Epithelial cell of esophagus (primary cell): ENCODE measurements at regions not wholly inside any gene's neighbourhood (a gene's known extent, or its start where the extent isn't known, plus 50 kb on each side); places are given as distances from the start of the nearest gene placed in this dataset.
A peak's percentile ranks its signal among the peaks of the same experiment; 100 is the strongest.
"Not testable (repeated sequence)": the region's sequence is repeated elsewhere in the genome, so short reads cannot be mapped to it uniquely, and the experiment has no call there.

ENCODE experiments used
- DNase-seq: peaks from one replicate; pipeline ENCODE4 v3.0.0; 2010; ENCODE audit warnings: low read depth
- H3K4me3 ChIP-seq: 2 replicates; pipeline ENCODE4 v1.5.1; 2011; ENCODE audit warnings: mild to moderate bottlenecking, low read length, control low read depth
- CTCF ChIP-seq: IDR thresholded peaks from 2 replicates; pipeline ENCODE4 v1.5.1; 2011; ENCODE audit warnings: low read depth, mild to moderate bottlenecking, low read length, control low read depth, inconsistent platforms; ENCODE audit not compliant: insufficient read depth; ENCODE audit errors: missing control alignments

- no peak overlapping the region for H3K4me3 ChIP-seq
- DNase-seq: no peak
- peak; percentile 22 for TF ChIP-seq CTCF
Measured at GRCh38 chr4:103499094-103499493, 220.7 kb downstream of the TACR3 start.

- no peak overlapping the region for H3K4me3 ChIP-seq
- DNase-seq: peak; percentile 49
- no peak for TF ChIP-seq CTCF
Measured at GRCh38 chr4:103498161-103499070, 221.4 kb downstream of the TACR3 start.

- DNase-seq: no peak
- H3K4me3 ChIP-seq: no peak overlapping the region
- no peak for TF ChIP-seq CTCF
Measured at GRCh38 chr4:103497692-103498091, 222.1 kb downstream of the TACR3 start.

GRCh38 chr4:103496800-103497199 is 223.0 kb downstream of the TACR3 start:
- no peak overlapping the region for H3K4me3 ChIP-seq
- TF ChIP-seq CTCF: no peak
- DNase-seq: no peak

GRCh38 chr4:103493450-103494159 is 226.2 kb downstream of the TACR3 start:
- DNase-seq: peak; percentile 63

GRCh38 chr4:103485296-103485695 is 234.5 kb downstream of the TACR3 start:
- not testable (repeated sequence) for DNase-seq, H3K4me3 ChIP-seq

More at GRCh38 chr4:103493450-103494159, 226.2 kb downstream of the TACR3 start:
- TF ChIP-seq CTCF: no peak
- H3K4me3 ChIP-seq: no peak overlapping the region

GRCh38 chr4:103484521-103484920 is 235.3 kb downstream of the TACR3 start:
- no peak overlapping the region for H3K4me3 ChIP-seq
- TF ChIP-seq CTCF: no peak

More at GRCh38 chr4:103484521-103484920, 235.3 kb downstream of the TACR3 start:
- DNase-seq: peak; percentile 9
